Calu3 (cell line): ENCODE measurements at regions not wholly inside any gene's neighbourhood (a gene's known extent, or its start where the extent isn't known, plus 50 kb on each side); places are given as distances from the start of the nearest gene placed in this dataset.
A peak's percentile ranks its signal among the peaks of the same experiment; 100 is the strongest.

Source experiments
- BruUV-seq: library from RNA; stranded (reverse); fragments of 400-500 nt; replicated peaks from 2 replicates; lab custom pipeline; 2021; lab: Mats Ljungman, UMichigan
- CTCF ChIA-PET: fragments of 300-600 bp; sonication (Branson Sonifier 250); formaldehyde crosslinking; loops from one replicate; lab custom pipeline; 2022; ENCODE audit warnings: antibody characterized with exemption; lab: Charles Lee
- DNase-seq: peaks from one replicate; pipeline ENCODE4 v3.0.0; 2022
- H3K27ac Mint-ChIP-seq: one replicate; pipeline ENCODE4 v1.8.0; 2022; ENCODE audit warnings: mixed read lengths; ENCODE audit not compliant: unreplicated experiment
- H3K27me3 Mint-ChIP-seq: one replicate; pipeline ENCODE4 v1.8.0; 2022; ENCODE audit warnings: mixed read lengths; ENCODE audit not compliant: unreplicated experiment
- H3K36me3 Mint-ChIP-seq: one replicate; pipeline ENCODE4 v1.8.0; 2022; ENCODE audit warnings: mild to moderate bottlenecking, moderate library complexity, mixed read lengths; ENCODE audit not compliant: insufficient read depth, unreplicated experiment
- H3K4me1 Mint-ChIP-seq: one replicate; pipeline ENCODE4 v1.8.0; 2022; ENCODE audit warnings: mild to moderate bottlenecking, low read depth, mixed read lengths; ENCODE audit not compliant: unreplicated experiment
- H3K4me3 Mint-ChIP-seq: one replicate; pipeline ENCODE4 v1.8.0; 2022; ENCODE audit warnings: mild to moderate bottlenecking, low read depth, moderate library complexity, mixed read lengths; ENCODE audit not compliant: unreplicated experiment
- H3K9me3 Mint-ChIP-seq: one replicate; pipeline ENCODE4 v1.8.0; 2022; ENCODE audit warnings: low read depth, mixed read lengths; ENCODE audit not compliant: unreplicated experiment
- intact Hi-C: fragments of 100-400 bp; cut with micrococcal nuclease; formaldehyde crosslinking; loops from one replicate; pipeline ENCODE4 v1.10.0; 2022; ENCODE audit not compliant: unreplicated experiment
- TF ChIP-seq, protein P1 (sequence below): fragments of 200-600 bp; IDR thresholded peaks from one replicate; pipeline ENCODE4 v1.8.0; 2022; ENCODE audit warnings: antibody characterized with exemption; ENCODE audit not compliant: unreplicated experiment

DNA sequence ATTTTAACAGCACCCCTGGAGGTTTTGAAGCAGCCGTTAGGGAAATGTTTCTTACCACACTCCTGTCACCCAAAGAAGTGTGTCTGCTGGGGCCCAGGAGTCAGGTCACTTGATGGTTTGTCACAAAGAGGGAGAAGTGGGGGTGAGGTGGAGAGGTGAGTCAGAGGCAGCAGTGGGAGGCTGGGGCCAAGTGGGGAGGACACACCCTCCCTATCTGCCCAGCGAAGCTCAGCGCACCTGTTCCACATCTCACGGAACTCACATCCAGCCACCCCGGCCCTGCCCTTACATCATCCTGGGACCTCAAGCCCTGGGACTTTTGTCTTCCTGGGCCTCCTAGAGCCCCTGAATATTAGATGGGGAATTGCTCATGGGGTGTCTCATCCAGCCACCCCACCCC, 171.1 kb upstream of the SMIM23 start:
- intact Hi-C loops = no loop called here
- Mint-ChIP-seq H3K4me1 (peaks cover 7% of the 10 kb centered on the region), H3K4me3 (no peak overlapping the region), H3K9me3 (peaks cover 3% of the 10 kb centered on the region), H3K27me3 (peaks cover 64% of the 10 kb centered on the region), H3K27ac (no peak overlapping the region), H3K36me3 (no peaks in the 10 kb centered on the region)
- BruUV-seq = no TSS peak
- TF ChIP-seq, protein P1, sequence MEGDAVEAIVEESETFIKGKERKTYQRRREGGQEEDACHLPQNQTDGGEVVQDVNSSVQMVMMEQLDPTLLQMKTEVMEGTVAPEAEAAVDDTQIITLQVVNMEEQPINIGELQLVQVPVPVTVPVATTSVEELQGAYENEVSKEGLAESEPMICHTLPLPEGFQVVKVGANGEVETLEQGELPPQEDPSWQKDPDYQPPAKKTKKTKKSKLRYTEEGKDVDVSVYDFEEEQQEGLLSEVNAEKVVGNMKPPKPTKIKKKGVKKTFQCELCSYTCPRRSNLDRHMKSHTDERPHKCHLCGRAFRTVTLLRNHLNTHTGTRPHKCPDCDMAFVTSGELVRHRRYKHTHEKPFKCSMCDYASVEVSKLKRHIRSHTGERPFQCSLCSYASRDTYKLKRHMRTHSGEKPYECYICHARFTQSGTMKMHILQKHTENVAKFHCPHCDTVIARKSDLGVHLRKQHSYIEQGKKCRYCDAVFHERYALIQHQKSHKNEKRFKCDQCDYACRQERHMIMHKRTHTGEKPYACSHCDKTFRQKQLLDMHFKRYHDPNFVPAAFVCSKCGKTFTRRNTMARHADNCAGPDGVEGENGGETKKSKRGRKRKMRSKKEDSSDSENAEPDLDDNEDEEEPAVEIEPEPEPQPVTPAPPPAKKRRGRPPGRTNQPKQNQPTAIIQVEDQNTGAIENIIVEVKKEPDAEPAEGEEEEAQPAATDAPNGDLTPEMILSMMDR = no peak
- CTCF ChIA-PET = interaction anchor here (0.6 to 0.8 kb wide), 2 partner anchors 21 to 86 kb away, joined by 3 to 5 read pairs; no protein-coding TSS in a partner anchor
- DNase-seq = peak; percentile 40

DNA sequence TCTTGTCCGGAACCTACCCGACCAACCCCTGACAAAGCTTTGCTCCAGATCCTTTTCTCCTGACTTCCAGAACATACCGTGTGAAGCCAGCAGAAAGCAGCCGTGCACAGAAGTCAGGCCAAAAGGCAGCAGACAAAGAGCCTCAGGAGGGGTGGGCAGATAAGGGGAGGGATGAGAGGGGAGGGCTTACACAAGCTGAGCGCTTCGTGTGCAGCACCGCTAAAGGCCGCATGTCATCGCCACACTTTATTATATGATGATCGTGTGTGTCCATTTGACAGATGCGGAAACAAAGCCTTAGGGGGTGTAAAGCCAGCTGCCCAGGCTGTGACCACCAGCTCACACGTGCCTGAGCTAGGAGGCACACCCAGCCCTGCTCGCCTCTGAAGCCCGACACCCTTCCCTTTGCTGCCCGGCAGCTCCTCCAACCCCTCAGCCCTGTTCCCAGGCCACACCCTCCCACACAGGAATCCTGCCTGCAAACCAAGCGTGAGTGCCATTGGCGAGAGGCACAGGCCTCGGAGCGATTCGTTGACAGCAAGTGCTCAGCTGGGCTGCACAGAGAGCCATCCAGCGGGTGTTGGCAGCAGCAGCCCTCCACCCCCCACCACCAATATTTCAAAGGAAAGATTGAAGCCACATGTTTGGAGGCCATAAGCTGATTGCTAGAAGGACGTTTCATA, 170.5 kb upstream of the SMIM23 start:
- H3K4me1 Mint-ChIP-seq = peaks cover 7% of the 10 kb centered on the region
- no peaks in the 10 kb centered on the region for H3K36me3 Mint-ChIP-seq
- DNase-seq = peak; percentile 56
- H3K27ac Mint-ChIP-seq = no peak overlapping the region
- H3K27me3 Mint-ChIP-seq = peaks cover 64% of the 10 kb centered on the region
- peaks cover 3% of the 10 kb centered on the region for H3K9me3 Mint-ChIP-seq
- no peak overlapping the region for H3K4me3 Mint-ChIP-seq
- intact Hi-C loops = no loop called here
- no TSS peak for BruUV-seq
- TF ChIP-seq, protein P1 = no peak
- CTCF ChIA-PET = interaction anchor here (0.6 to 0.8 kb wide), 3 partner anchors 21 to 870 kb away, joined by 3 to 5 read pairs (median 3); no protein-coding TSS in a partner anchor

DNA sequence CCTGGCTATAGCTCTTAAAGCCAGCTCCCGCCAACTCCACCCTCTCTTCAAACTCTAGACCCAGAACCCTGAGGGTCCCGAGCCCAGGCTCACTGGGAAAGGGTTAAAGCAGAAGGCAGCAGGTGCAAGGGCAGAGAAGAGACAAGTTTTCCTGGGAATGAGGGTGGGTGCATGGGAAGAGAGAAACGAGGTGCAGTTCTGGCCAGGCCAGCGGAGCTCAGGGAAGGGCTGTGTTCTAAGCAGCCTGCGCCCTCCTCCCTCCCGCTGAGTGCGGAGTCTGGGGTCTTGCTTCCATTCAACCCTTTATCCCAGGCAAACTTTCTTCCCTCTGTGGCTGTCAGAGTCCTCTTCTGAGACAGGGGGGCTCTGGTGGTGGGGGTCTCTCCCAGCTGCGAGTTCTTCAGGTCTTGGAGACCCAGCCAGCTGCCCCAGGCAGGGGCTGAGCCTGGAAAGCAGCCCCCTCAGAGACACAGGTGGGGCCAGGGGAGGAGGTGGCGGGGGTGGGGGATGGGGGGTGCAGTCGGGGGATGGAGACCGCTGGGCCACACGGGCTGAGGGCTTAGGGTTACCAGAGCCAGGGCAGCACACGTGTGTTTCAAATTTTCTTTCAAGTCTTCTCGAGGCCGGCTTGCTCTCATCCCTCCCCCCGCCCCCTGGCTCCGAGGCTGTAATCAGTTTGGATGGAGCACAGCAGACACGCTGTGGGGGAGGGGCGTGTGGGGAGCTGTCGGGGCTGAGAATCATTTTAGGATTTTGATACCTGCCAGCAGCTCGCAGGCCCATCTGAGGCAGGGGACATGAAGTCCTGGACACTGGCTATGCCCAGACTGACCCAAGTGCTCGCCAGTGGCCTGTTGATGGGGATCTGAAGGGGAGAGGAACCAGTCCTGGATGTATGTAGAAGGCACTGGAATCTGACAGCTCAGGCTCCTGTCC, 169.6 kb upstream of the SMIM23 start:
- no peak overlapping the region for H3K4me3 Mint-ChIP-seq
- H3K4me1 Mint-ChIP-seq = peaks cover 7% of the 10 kb centered on the region
- TF ChIP-seq, protein P1 = no peak
- H3K27me3 Mint-ChIP-seq = peaks cover 64% of the 10 kb centered on the region
- no peaks in the 10 kb centered on the region for H3K9me3 Mint-ChIP-seq
- CTCF ChIA-PET = interaction anchor here (0.6 kb wide), 1 partner anchor 870 kb away, joined by 3 read pairs; no protein-coding TSS in a partner anchor
- H3K27ac Mint-ChIP-seq = no peak overlapping the region
- H3K36me3 Mint-ChIP-seq = no peaks in the 10 kb centered on the region
- intact Hi-C loops = no loop called here
- no peak for DNase-seq
- no TSS peak for BruUV-seq

DNA sequence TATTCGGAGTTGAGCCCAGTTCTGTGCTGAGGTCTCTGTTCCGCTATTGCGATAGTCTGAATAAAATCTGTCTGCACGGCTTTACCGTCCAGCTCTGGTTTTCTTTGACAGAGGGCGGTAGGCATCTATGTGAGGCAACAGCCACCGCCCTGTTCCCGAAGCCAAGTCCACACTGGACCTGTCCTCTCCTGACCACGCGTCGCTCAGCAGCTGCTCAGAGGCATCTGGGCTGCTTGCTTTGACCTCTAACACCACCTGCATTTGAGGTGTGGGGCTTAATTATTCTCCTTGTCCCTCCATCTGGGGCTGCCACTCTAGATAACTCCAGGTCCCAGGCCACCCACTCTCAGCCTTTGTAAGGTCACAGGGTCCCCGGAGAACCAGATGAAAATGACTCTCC, 168.4 kb upstream of the SMIM23 start:
- H3K9me3 Mint-ChIP-seq = no peaks in the 10 kb centered on the region
- H3K36me3 Mint-ChIP-seq = no peaks in the 10 kb centered on the region
- intact Hi-C loops = no loop called here
- H3K4me3 Mint-ChIP-seq = no peak overlapping the region
- peaks cover 64% of the 10 kb centered on the region for H3K27me3 Mint-ChIP-seq
- BruUV-seq = no TSS peak
- no peak for DNase-seq
- no peak overlapping the region for H3K27ac Mint-ChIP-seq
- peaks cover 7% of the 10 kb centered on the region for H3K4me1 Mint-ChIP-seq
- CTCF ChIA-PET = no interaction called here
- TF ChIP-seq, protein P1 = no peak
